Right atrium auricular region (tissue), 2 donors: ENCODE measurements at regions not wholly inside any gene's neighbourhood (a gene's known extent, or its start where the extent isn't known, plus 50 kb on each side); places are given as distances from the start of the nearest gene placed in this dataset.

Source experiments
- DNase-seq: peaks from one replicate; pipeline ENCODE4 v3.0.0-alpha.2; 2019; ENCODE audit warnings: low spot score
- H3K27ac ChIP-seq, 2 donors: fragments of 200-600 bp; sonication (generic); 1 replicate in 1 of 2; 2 replicates in 1 of 2; pipeline ENCODE4 v1.5.1; 2016 to 2019
- H3K27me3 ChIP-seq, 2 donors: fragments of 200-600 bp; sonication (generic); one replicate each; pipeline versions ENCODE4 v1.5.1 to v1.6.0; 2017 to 2019
- H3K36me3 ChIP-seq: fragments of 200-600 bp; sonication (generic); one replicate; pipeline ENCODE4 v1.5.1; 2016
- H3K4me1 ChIP-seq, 2 donors: fragments of 200-600 bp; sonication (generic); one replicate each; pipeline versions ENCODE4 v1.5.1 to v1.6.0; 2017 to 2019
- H3K4me3 ChIP-seq, 2 donors: fragments of 200-600 bp; sonication (generic); 1 replicate in 1 of 2; 2 replicates in 1 of 2; pipeline ENCODE4 v1.5.1; 2017 to 2019; ENCODE audit warnings: mild to moderate bottlenecking in 1 of 2, moderate library complexity in 1 of 2
- H3K9me3 ChIP-seq, 2 donors: fragments of 200-600 bp; sonication (generic); one replicate each; pipeline ENCODE4 v1.5.1; 2019
- TF ChIP-seq, protein P1 (sequence below), 2 donors: fragments of 200-600 bp; sonication (generic); IDR thresholded peaks; one replicate each; pipeline ENCODE4 v1.5.1; 2019; ENCODE audit warnings: antibody characterized with exemption in 2 of 2

DNA sequence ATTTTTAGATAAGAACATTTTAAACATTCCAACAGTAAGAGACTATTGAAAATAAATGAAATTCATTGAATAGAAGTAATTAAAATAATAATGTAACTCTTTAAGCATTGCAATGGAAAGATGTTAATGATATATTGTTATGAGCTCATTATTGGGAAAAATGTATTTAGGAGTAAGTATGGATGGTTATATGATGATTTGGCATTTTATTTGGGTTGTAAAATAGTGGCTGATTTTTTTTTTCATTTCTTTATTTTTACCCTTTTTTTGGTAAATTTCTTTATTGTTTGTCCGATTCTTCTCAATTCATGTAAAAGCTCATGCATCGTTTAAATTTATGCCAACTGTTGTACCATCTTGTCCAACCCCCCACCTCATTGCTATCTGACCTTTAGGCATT lies 539.9 kb downstream of the HS3ST4 start:
- H3K4me3 ChIP-seq: no peak overlapping the region
- DNase-seq: no peak
- no peaks in the 10 kb centered on the region for H3K4me1 ChIP-seq
- H3K27me3 ChIP-seq: no peaks in the 10 kb centered on the region
- TF ChIP-seq, protein P1, sequence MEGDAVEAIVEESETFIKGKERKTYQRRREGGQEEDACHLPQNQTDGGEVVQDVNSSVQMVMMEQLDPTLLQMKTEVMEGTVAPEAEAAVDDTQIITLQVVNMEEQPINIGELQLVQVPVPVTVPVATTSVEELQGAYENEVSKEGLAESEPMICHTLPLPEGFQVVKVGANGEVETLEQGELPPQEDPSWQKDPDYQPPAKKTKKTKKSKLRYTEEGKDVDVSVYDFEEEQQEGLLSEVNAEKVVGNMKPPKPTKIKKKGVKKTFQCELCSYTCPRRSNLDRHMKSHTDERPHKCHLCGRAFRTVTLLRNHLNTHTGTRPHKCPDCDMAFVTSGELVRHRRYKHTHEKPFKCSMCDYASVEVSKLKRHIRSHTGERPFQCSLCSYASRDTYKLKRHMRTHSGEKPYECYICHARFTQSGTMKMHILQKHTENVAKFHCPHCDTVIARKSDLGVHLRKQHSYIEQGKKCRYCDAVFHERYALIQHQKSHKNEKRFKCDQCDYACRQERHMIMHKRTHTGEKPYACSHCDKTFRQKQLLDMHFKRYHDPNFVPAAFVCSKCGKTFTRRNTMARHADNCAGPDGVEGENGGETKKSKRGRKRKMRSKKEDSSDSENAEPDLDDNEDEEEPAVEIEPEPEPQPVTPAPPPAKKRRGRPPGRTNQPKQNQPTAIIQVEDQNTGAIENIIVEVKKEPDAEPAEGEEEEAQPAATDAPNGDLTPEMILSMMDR (IDR thresholded peaks at IDR 0.05): no peak
- H3K9me3 ChIP-seq: no peaks in the 10 kb centered on the region
- H3K36me3 ChIP-seq: no peaks in the 10 kb centered on the region
- no peak overlapping the region for H3K27ac ChIP-seq

DNA sequence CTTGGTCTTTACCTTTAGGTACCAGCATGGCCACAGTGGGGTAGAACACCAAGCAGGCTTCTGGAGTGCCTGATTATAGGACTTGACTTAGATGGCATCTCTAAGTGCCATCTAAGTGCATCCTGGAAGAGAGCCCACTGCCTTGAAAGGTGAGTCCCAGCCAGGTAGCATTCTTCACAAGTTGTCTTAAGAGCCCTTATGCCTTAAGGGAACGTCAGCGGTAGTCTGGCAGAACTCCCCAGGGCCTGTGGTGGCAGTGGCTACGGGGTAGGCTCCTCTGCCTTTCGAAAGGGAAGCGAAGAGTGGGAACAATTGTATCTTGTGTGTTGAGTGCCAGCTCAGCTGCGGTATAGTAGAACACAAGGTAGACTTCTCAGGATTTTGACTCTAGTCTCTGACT lies 549.0 kb downstream of the HS3ST4 start:
- Histone ChIP-seq H3K4me3 (no peak overlapping the region), H3K9me3 (no peaks in the 10 kb centered on the region), H3K4me1 (no peaks in the 10 kb centered on the region), H3K27ac (no peak overlapping the region), H3K27me3 (no peaks in the 10 kb centered on the region), H3K36me3 (no peaks in the 10 kb centered on the region)
- no peak for DNase-seq
- TF ChIP-seq, protein P1 (IDR thresholded peaks at IDR 0.05): no peak

DNA sequence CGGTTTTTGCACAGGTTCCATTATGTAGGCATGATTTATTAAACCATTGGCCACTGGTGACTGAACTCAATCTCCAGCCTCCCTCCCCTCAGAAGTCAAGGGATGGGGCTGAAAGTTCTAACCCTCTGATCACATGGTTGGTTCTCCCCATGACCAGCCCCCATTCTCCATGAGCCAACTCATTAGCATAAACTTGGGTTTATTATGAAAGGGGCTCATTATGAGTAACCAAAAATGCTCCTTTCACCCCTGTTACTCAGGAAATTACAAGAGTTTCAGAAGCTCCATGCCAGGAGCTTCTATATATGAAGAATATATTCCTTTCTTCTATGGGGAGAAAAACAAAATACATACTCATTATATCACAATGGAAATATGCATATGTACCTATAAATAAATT lies 555.3 kb downstream of the HS3ST4 start:
- Histone ChIP-seq H3K4me3 (no peak overlapping the region), H3K4me1 (no peaks in the 10 kb centered on the region), H3K9me3 (no peaks in the 10 kb centered on the region), H3K27ac (no peak overlapping the region), H3K27me3 (no peaks in the 10 kb centered on the region), H3K36me3 (no peaks in the 10 kb centered on the region)
- no peak for DNase-seq
- TF ChIP-seq, protein P1 (IDR thresholded peaks at IDR 0.05): no peak

DNA sequence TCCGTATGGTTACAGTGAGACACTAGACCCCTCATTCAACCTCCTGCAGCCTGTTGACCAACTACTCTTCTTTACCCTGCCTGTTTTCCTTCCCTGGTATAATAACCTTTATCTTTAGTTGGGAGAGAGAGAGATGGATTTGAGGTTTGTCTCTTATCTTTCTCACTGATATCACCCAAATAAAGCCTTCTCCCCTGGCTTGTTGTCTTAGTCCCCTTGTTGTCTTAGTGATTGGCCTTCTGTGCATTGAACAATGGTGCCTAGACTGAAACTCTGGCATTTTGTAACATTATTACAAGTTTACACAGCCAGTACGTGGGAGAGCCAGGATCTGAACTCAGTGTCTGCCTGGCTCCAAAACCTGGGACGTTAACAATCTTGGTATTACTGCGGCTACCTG lies 560.8 kb downstream of the HS3ST4 start:
- no peak for DNase-seq
- no peak overlapping the region for H3K4me3 ChIP-seq
- TF ChIP-seq, protein P1 (IDR thresholded peaks at IDR 0.05): no peak
- no peaks in the 10 kb centered on the region for H3K9me3 ChIP-seq
- H3K36me3 ChIP-seq: no peaks in the 10 kb centered on the region
- no peak overlapping the region for H3K27ac ChIP-seq
- H3K4me1 ChIP-seq: no peaks in the 10 kb centered on the region
- no peaks in the 10 kb centered on the region for H3K27me3 ChIP-seq

DNA sequence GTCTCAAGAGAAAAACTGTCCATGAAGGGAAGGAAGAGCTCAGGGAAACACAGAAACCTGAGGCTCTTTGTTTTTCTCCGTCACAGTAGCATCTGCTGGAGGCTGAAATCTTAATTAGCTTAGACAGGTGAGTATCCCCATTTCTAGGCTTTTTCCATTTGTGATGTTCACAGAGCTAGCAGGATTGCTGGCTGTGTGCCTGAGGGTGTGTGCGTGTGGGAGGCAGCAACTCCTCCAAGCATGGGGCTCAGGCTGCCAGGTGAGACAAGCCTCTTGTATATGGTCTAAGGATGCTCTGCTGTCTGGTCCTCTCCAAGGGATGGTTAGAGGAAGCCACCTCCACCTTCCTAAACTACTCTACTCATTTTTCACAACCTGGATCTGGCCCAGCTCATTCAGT lies 569.9 kb downstream of the HS3ST4 start:
- no peak for DNase-seq
- H3K27me3 ChIP-seq: no peaks in the 10 kb centered on the region
- H3K4me1 ChIP-seq: no peaks in the 10 kb centered on the region
- H3K27ac ChIP-seq: no peak overlapping the region
- H3K9me3 ChIP-seq: no peaks in the 10 kb centered on the region
- no peaks in the 10 kb centered on the region for H3K36me3 ChIP-seq
- TF ChIP-seq, protein P1 (IDR thresholded peaks at IDR 0.05): no peak
- H3K4me3 ChIP-seq: no peak overlapping the region

DNA sequence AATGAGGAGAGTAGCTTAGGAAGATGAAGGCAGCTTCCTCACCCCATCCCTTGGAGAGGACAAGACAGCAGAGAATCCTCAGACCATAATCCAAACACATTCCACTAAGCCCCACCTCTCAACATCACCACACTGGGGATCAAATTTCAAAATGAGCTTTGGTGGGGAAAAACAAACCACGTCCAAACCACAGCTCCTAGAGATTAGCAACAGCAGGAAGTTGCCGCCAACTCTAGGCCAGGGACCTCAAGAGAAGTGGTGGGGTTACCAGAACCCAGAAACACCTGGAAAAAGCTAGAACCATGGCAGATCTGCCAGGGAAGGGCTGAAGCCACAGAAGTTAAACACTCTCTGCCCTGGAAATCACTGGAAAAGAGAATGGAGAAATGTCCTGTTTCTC lies 571.6 kb downstream of the HS3ST4 start:
- no peaks in the 10 kb centered on the region for H3K36me3 ChIP-seq

More for the DNA sequence above, 571.6 kb downstream of the HS3ST4 start:
- H3K4me1 ChIP-seq: no peaks in the 10 kb centered on the region
- H3K27me3 ChIP-seq: no peaks in the 10 kb centered on the region
- no peak for DNase-seq
- H3K27ac ChIP-seq: no peak overlapping the region
- TF ChIP-seq, protein P1 (IDR thresholded peaks at IDR 0.05): no peak
- H3K9me3 ChIP-seq: no peaks in the 10 kb centered on the region
- no peak overlapping the region for H3K4me3 ChIP-seq
